NCI-H1105 (cell line): ENCODE measurements at regions not wholly inside any gene's neighbourhood (a gene's known extent, or its start where the extent isn't known, plus 50 kb on each side); places are given as distances from the start of the nearest gene placed in this dataset.

Experiments used
- DNase-seq: peaks from one replicate; lab custom pipeline; 2025; lab: John Stamatoyannopoulos, UW

DNA sequence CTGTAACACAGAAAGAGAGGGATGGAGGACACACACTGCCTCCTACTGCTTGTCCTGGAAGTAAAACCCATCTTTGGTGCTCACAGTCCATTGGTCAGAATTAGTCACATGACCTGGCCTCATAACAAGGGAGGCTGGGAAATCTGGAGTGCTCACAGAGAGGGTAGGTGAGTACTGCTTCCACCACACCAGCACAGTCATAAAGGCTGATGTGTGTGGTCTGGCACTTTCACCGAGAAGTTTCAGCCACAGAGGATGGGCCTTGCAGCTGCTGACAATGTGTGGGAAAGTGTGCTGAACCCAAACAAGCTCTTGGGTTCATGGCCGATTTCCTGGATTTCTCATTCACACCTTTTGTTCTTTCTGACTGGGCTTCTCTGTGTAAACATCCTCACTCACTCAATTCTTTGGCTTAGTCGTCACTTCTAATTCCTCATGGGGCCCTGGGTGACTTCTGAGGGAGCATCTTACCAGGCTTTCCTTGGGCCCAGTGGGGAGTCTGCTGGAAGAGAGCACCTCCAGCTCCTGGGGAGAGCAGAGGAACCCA is 100.7 kb downstream of the ASB7 start:
- no peak for DNase-seq

DNA sequence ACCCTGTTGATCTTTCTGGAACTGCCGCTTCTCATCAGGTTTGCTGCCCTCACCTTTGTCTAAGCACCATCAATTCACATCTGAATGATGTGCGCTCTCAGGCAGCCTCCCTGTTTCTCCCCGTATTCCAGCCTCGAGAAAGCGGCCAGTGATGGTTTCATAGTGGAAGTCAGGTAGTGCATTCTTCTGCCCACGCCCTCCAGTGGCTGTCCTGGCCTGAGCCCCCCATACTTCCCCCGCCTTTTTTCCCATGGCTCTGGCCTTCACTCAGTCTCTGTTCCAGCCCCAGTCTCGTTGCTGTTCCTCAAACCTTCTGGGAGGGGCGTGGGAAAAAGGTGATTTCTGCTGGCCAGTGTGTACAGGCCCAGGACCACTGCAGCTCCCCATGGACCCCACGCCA is 101.3 kb downstream of the ASB7 start:
- no peak for DNase-seq

DNA sequence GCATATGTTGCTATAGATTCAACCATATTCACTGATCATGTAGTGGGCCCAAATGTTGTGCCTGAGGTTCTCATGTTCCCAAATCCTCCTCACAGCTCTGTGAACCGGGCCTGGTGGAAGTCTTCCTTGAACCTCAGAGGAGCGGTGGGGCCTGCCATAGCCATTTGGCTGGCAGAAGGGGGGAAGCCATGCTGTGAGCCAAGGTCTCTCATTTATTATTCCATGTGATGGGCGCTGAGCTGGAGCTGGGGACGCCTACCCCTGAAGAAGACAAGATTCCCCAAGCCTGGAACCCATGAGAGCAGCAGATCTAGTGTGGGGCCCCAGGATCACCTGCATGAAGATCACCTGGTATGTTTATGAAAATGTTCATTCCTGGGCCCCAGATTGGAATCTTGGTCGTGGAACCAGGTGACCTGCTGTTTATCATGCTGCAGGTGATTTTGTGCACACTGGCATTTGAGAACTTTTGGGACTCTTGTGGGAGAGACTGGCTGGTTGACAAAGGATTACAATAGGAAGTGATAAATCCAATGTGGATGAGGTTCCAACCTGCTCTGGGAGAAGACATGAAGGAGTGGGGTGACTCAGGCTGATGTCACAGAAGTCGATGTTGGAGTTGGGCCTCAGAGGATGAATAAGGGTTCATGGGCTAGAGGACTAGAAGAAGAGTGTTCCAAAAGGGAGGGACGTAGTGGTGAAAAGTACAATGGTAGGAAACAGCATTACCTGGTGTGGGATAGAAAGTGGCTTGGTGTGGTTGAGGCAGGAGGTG is 102.1 kb downstream of the ASB7 start:
- no peak for DNase-seq

DNA sequence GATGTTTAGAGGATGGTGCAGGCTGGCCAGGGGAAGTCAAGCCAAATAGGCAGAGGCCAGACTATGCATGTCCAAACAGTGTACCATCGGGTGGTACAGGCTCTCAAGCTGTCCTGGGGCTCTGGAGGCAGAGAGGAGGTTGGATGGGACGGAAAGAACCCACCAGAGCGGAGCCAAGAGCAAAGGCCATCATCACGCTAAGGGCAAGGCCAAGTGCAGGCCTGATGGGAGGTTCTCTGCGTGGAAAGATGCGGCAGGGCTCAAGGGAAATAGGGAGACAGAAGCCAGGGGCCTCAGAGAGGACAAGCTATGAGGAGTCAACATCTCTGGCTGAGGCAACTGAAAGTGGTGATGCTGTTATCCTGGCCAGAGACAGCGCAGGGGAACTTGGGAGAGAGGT is 102.7 kb downstream of the ASB7 start:
- DNase-seq: no peak

DNA sequence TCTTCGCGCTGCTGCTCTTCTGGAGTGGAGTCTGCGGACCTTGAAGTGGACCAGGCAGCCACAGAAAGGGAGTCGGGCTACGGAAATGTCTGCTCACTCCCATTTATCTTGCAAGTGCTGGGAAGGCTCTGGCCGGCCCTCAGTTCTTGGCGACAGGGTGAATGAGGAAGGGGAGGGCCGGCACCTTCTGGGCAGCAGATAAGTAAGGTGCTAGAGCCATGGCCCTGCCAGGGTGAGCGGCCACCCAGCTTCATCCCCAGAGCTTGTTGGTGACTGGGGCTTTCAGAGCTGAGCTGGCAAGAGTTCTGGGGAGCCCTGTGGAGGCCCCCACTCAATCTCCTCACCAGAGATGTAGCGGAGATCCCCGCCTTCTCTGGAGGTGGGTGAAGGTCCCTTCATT is 103.5 kb downstream of the ASB7 start:
- no peak for DNase-seq

DNA sequence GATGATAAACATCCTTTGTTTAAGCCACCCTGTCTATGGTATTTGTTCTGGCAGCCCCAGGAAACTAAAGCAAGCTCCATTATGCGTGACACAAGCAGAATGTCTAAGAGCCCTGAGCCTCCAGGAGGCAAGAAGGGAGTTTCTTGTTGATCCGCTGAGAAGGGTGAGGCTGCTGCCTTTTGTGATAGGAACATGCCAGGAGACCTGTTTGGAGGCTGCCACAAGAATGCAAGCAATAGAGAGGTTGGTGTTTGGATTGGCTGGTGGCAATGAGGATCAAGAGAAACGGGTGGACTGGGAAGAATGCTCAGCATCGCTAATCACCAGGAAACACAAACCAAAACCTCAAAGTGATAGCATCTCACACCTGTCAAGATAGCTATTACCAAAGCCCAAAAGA is 104.8 kb downstream of the ASB7 start:
- DNase-seq: no peak

DNA sequence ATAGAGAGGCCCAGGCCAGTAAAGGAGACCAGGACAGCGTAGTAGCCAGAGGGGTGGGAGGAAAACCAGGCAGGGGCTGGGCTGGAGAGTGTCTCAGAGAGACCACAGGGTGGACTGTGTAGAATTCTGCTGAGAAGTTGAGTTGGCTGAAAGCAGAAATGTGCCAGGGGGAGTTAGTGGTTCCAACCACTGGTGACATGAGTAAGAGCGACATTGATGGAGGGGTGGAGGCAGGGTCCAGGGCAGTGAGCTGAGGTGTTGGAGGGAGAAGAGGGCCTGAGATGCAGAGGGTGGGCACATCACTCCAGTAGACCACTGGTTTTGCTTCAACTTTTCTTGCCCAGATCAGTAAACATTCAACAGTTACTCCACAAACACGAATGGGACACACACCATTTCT is 106.5 kb downstream of the ASB7 start:
- DNase-seq: no peak

DNA sequence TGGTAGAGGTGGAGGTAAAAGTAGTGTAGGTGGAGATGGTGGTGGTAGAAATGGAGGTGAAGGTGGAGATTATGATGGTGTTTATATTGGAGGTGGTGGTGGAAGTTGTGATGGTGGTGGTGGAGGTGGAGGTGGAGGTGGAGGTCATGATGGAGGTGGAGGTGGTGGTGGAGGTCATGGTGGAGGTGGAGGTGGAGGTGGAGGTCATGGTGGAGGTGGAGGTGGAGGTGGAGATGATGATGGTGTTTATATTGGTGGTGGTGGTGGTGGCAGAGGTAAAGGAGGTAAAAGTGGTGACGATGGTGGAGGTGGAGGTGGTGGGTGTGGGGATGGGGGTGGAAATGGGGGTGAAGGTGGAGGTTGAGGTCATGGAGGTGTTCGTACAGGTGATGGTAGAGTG is 107.8 kb downstream of the ASB7 start:
- no peak for DNase-seq

DNA sequence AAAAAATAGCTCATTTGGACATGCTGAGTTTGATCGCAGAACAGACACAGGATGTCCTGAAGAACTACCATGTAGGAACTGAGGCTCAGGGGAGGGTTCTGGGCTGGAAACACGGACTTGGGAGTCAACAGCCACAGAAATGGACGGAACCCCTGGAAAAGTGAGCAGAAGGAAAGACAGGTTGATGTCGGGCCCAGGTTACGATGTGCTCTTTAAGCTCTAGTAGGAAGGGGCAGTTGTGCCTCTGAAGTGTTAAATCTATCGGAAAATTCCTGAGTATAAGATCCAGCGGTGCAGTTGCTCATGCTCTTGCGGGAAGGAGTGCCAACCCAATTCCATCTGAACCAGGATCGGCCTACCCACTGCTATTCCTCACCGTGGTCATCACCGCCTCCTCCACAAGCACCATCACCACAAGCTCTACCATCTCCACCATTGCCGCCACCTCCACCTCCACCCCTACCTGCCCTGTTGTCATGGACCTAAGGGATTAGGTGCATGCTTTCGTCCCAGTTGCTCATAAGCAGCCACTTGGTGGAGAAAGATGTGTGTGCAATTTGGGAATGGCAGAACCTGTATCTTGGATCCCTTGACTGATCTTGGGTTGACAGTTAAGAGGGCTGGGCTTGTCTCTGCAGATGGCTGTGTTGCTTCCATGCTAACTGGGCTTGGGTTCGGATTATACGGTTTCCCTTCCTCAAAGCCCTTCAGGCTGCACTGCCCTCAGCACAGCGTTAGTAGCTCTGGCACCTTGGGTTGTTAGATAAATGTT is 108.5 kb downstream of the ASB7 start:
- no peak for DNase-seq

DNA sequence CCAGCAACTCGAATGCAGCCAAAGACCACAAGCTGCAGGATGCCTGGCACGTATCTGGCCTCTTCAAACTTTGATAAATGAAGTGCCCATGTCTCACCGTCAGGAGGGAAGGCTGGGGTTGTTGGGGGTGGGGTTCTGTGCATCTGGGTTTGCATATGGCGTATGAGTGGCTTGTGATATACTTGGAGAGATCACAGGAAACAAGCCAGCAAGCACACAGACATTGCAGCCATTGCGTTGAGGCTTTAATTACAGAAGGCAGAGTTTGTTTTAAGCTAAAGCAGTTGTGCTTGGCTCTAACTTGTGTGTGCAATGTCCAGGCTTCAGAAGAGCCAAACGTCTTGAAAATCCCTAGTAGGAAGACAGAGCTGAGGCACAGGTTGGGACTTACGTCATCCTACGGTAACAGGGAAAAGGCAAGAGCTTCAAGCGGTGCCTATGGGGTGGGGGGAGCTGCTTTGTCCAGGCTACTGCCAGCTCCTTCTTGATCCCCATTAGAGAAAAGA is 109.2 kb downstream of the ASB7 start:
- DNase-seq: no peak

DNA sequence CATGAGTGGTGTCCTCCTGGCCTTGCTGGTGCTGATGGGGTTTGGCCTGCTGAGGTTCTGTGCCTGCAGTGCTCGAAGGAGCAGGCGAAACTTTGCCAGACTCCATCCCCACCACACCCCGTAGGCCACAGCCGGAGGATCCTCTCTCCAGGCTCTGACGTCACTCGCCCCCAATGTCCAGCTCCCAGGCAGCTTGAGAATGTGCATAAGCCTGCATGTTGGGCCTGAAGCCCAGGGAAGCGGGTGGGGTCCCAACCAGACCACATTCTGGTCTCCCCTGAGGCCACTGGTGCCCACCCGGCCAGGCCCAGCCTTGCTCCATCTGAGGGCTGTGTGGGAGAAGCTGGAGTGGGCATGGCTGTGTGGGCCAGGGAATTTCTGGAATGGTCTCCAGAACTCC is 109.8 kb downstream of the ASB7 start:
- DNase-seq: no peak

DNA sequence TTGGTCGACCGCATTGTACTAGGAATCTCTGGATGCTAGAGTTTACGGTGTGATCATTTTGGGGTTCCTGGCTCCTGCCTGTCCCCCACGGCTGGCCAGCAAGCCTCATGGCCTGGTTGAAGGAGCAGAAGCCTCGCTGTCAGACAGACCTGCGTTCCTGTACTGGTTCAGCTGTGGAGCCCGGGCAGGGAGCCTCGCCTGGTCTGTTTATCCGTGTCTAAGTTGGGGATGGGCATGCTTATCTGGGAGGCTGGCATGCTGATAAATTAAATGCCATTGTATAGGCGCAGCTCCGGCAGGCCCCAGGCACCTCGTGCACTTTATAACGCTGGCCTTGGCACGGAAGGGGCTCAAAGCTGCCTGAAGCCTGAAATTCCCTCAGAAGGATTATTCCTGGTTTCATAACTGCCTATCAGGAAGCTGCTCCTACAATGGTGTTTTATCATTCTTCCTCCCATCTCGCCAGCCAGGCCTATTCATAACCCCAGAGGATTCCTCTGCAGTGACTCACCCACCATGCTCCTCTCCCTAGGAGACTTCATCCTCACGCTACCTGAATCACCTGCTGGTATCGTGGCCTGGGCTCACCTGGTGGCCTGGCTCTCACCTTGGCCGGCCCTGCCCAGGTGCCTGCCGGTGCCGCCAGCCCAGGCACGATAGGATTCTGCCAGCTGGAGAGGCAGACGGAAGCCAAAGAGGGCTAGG is 110.9 kb downstream of the ASB7 start:
- DNase-seq: no peak

DNA sequence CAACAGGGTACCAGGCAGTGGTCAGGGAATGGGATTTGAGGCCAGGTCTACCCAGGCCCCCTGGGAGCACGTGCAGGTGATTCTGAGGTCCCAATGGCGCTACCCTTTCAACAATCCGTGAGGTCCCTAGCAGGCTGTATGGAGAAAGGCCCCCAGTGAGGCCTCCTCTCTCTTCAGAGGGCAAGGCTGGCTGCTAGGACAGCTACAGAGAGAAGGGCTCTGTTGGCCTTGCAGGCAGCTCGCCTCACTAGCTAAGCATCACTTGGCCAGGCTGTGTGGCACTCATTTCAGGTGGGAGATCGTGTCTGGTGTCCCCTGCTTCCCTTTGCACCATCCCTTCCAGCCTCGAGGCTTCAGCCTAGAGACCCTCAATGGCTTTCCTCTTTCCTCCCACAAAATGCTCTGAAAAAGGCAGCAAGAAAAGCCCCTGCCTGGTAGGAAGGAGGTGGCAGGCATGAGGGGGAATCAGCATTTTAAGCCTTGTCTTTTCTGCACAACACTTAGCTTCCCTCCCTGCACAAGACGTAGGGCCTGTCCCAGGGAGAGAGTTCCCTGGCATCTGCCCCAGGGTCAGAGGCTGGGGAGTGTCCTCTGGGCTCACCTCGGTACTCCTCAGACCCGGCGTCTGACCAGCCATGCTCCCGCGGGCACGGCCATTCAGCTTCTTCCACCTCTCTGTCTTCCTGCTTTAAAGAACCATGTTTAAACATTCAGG is 111.8 kb downstream of the ASB7 start:
- DNase-seq: no peak

DNA sequence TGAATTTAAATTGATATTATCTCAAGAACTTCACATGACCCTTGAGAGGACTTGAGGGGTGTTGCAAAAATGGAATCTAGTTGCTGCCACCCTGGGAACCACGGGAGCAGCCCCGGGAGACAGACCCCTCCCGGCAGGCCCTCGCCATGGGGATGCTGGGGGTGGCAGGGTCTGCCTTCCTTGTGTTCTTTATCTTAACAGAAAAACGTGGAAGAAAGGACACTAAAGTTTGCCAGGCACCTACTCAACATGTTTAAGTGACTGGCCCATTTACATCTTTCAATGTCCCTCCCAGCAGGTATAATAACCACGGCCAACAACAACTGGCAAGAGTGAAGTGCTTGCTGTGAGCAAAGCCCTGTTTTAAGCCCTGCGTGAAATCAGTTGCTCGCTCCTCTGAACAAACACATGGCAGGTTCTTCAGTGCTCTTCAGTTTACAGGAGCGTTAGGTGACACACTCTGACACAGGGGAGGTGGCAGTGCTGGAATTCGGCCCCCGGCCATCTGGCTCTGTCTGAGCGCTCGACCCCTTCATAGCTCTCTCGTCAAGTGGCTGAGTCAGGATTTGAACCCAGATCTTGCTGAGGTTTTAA is 112.5 kb downstream of the ASB7 start:
- no peak for DNase-seq

DNA sequence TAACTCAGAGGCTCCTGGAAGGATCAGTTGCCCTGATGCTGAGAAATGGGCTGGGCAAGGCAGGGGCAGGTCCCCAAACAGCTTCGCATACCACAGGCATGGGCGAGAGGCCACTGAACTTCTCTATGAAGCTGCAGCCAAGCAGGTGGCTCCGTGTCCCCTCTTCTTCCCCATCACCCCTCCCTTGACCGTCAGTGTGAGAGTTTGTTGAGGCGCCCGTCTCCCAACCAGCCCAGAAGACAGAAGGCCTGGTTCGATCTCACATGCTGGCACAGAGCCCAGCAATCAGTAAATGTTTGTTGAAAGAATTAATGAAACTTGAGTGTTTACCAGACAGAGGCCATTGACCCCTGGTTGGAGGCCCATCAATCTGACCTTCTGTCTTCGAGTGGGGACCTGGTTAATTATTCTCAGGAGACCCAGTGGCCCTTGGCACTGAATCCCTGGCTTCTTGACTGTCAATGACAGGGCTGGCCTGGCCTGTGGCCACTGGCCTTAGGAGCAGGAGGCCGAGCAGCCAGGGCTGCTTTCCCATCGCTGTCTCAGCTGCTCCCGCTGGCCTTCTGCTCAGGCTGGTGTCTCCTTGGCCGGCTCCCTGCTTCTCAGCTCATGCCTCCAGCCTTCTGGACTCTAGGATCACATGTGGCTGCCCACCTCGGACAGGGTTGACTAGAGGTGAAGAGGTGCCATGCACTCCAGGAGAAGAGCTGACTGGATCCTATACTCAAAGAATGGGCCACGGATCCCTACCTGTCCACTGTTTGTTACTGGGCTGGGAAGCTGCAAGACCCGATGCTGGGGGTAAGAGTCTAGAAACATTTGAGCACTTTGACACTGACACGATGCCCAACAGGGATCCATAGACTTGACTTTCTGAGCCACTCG is 113.4 kb downstream of the ASB7 start:
- no peak for DNase-seq

DNA sequence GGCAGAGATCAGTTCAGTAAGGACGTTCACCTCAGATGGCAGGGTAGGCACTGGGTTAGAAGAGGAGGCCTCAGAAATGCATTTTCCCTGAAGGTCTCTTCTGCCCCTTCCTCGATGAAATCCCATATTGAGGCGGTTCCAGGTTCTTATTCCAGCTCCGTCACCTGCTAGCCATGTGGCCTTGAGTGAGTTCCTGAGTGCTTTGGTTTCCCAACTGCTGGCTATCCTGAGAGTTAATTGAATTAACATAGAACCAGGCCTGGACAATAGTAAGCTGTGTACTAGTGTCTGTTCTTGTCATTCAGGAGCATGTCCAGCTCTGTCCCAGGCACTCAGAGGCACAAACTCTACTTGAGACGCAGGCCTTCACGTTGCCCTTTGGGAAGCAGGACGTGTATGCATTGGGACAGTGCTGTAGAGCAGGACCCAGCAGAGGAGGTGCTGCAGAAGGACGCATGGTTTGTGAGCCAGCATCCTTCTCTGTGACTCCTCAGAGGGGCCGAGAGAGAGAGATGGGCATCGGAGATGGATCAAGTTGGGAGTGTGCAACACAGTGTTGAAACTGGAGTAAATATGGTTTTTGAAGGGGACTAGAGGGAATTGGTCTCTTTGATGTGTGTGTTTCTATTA is 114.2 kb downstream of the ASB7 start:
- no peak for DNase-seq

DNA sequence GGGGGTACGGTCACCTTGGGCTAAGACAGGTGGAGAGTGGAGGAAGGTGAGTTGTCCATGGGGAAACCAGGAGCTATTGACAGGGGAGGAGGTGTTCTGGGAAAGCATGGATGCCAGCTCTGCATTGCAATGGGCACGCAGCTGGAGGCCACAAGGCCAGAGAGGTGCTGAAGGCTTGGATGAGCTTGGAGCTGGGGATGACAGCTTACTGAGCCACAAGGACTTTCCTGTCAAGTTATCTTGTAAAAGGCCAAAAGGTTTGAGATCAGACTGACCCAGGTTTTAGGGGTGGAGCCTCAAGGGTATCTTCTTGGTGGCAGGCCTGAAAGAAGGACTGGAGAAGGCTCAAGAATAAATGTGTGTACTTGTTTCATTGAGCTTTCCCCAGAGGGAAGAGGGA is 115.2 kb downstream of the ASB7 start:
- DNase-seq: no peak

DNA sequence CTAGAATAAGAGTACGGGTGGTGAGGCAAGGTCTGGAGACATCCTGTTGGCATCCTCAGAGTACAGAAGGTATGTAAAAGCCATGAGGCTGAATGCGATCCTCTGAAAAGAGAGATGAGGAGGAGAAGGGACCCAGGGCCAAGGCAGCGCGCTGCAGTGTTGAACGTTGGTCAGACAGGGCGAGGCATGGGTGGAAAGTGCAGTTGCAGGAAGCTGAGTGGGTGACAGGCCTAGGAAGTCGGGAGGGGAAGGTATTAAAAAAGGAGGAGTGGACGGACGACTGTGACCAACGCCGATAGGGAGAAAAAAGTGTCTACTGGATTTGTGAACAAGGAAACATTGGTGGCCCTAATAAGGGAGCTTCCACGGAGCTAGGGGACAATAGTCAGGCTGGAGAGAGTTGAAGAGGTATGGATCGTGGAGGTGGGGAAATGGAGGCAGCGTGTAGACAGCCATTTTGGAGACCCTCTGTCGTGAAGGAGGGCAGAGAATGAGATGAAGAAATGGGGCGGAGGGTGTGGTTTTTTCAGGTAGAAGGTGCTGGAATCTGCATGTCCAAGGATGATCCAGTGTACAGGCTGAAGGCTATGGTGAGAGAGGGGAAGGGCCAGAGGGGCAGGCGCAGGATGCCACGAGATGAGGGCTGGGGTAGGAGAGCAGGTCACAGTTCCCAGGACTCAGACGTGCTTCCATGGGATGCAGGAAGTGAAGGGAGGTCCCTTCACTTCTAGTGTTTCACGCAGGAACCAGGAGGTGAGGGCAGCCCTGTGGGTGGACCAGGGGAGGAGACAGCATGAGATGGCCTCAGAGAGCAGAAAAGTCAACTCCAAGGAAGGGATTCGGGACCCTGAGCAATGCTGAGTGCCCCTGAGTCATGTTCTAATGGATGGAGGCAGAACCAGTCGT is 115.9 kb downstream of the ASB7 start:
- no peak for DNase-seq

DNA sequence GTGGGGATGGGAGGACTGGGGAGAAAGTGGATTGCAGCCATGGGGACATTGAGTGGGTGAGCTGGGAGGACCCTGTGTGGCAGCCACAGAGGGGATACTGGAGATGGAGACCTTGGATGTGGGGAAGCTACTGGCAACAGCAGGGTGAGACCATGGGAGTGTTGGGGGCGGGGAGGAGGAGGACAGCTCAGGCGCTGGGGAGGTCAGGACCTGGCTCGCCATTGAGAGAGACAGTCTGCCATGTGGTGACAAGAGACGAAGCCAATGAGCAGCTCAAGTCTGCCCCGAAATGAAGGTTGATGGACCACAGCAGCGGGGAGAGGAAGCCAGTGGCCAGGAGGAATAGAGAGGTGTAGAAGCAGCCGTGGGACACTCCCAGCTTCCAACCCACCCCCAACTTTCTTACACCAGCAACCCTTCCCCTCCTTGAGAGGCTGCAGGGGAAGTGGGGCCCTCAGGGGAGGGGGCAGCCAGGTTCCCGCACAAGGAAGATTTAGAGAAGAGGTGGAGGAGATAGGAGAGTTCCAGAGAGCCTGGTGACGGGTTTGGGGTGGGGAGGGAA is 118.1 kb downstream of the ASB7 start:
- DNase-seq: no peak
